ENCODE measurements at regions not wholly inside any gene's neighbourhood (a gene's known extent, or its start where the extent isn't known, plus 50 kb on each side); places are given as distances from the start of the nearest gene placed in this dataset.

- DNase-seq (ENCODE audit: low read depth in 2 of 3, low spot score in 2 of 3), result no peak
Measured at GRCh38 chr6:14917109-14917910, 328.6 kb upstream of the JARID2 start.

- DNase-seq (ENCODE audit: low read depth in 2 of 3, low spot score in 2 of 3), result no peak
Measured at GRCh38 chr6:14918200-14918907, 327.5 kb upstream of the JARID2 start.

- no peak for DNase-seq (ENCODE audit: low read depth in 2 of 3, low spot score in 2 of 3)
Measured at GRCh38 chr6:14919038-14919670, 326.7 kb upstream of the JARID2 start.

- DNase-seq (ENCODE audit: low read depth in 2 of 3, low spot score in 2 of 3), result no peak
Measured at GRCh38 chr6:14920276-14920675, 325.6 kb upstream of the JARID2 start.

GRCh38 chr6:14921170-14921569 lies 324.7 kb upstream of the JARID2 start:
- DNase-seq (ENCODE audit: low read depth in 2 of 3, low spot score in 2 of 3), result no peak

- DNase-seq (ENCODE audit: low read depth in 2 of 3, low spot score in 2 of 3), result no peak
Measured at GRCh38 chr6:14921878-14922671, 323.8 kb upstream of the JARID2 start.

- no peak for DNase-seq (ENCODE audit: low read depth in 2 of 3, low spot score in 2 of 3)
Measured at GRCh38 chr6:14922706-14923460, 323.0 kb upstream of the JARID2 start.

GRCh38 chr6:14924126-14925024 lies 321.5 kb upstream of the JARID2 start:
- DNase-seq (ENCODE audit: low read depth in 2 of 3, low spot score in 2 of 3), result no peak

GRCh38 chr6:14925025-14925698 lies 320.7 kb upstream of the JARID2 start:
- no peak for DNase-seq (ENCODE audit: low read depth in 2 of 3, low spot score in 2 of 3)

- no peak for DNase-seq (ENCODE audit: low read depth in 2 of 3, low spot score in 2 of 3)
Measured at GRCh38 chr6:14925699-14926026, 320.2 kb upstream of the JARID2 start.

- DNase-seq (ENCODE audit: low read depth in 2 of 3, low spot score in 2 of 3), result no peak
Measured at GRCh38 chr6:14927398-14927797, 318.5 kb upstream of the JARID2 start.

- DNase-seq (ENCODE audit: low read depth in 2 of 3, low spot score in 2 of 3), result no peak
Measured at GRCh38 chr6:14929291-14929690, 316.6 kb upstream of the JARID2 start.

- DNase-seq (ENCODE audit: low read depth in 2 of 3, low spot score in 2 of 3), result no peak
Measured at GRCh38 chr6:14930366-14930989, 315.4 kb upstream of the JARID2 start.

GRCh38 chr6:14932485-14933182 lies 313.2 kb upstream of the JARID2 start:
- DNase-seq (ENCODE audit: low read depth in 2 of 3, low spot score in 2 of 3), result no peak

GRCh38 chr6:14933183-14933544 lies 312.7 kb upstream of the JARID2 start:
- DNase-seq (ENCODE audit: low read depth in 2 of 3, low spot score in 2 of 3), result no peak

GRCh38 chr6:14934013-14934412 lies 311.9 kb upstream of the JARID2 start:
- DNase-seq (ENCODE audit: low read depth in 2 of 3, low spot score in 2 of 3), result no peak

GRCh38 chr6:14934844-14935243 lies 311.0 kb upstream of the JARID2 start:
- DNase-seq (ENCODE audit: low read depth in 2 of 3, low spot score in 2 of 3), result no peak

GRCh38 chr6:14936861-14937260 lies 309.0 kb upstream of the JARID2 start:
- no peak for DNase-seq (ENCODE audit: low read depth in 2 of 3, low spot score in 2 of 3)
